HG02588 (cell line): ENCODE measurements at regions not wholly inside any gene's neighbourhood (a gene's known extent, or its start where the extent isn't known, plus 50 kb on each side); places are given as distances from the start of the nearest gene placed in this dataset.
"Not testable (repeated sequence)": the region's sequence is repeated elsewhere in the genome, so short reads cannot be mapped to it uniquely, and the experiment has no call there.

ENCODE experiments used
- ATAC-seq: cut with Tn5 transposase; IDR thresholded peaks from one replicate; pipeline ENCODE4 v1.9.1; 2021; ENCODE audit warnings: mild to moderate bottlenecking, moderate library complexity; ENCODE audit not compliant: unreplicated experiment

- ATAC-seq, result no peak
Measured at GRCh38 chr12:68539615-68539952, 71.1 kb upstream of the RAP1B start.

GRCh38 chr12:68540768-68541167 is 69.9 kb upstream of the RAP1B start:
- not testable (repeated sequence) for ATAC-seq

GRCh38 chr12:68547318-68547717 is 63.4 kb upstream of the RAP1B start:
- ATAC-seq, result not testable (repeated sequence)

- not testable (repeated sequence) for ATAC-seq
Measured at GRCh38 chr12:68552605-68553195, 58.0 kb upstream of the RAP1B start.

GRCh38 chr12:68557011-68557730 is 53.5 kb upstream of the RAP1B start:
- no peak for ATAC-seq

- no peak for ATAC-seq
Measured at GRCh38 chr12:68559246-68559645, 51.5 kb upstream of the RAP1B start.

GRCh38 chr12:68559984-68560850 is 50.5 kb upstream of the RAP1B start:
- ATAC-seq, result no peak

- ATAC-seq, result no peak
Measured at GRCh38 chr12:68560851-68561422, 49.8 kb upstream of the RAP1B start.
